NCI-H2171 treated with DMSO at 0.1 percent for 48 hours (cell line): ENCODE measurements at regions not wholly inside any gene's neighbourhood (a gene's known extent, or its start where the extent isn't known, plus 50 kb on each side); places are given as distances from the start of the nearest gene placed in this dataset.
A peak's percentile ranks its signal among the peaks of the same experiment; 100 is the strongest.

Experiments used
- DNase-seq: peaks from one replicate; lab custom pipeline; 2025; lab: John Stamatoyannopoulos, UW

GRCh38 chr11:115724666-115725065, 220.5 kb upstream of the CADM1 start:
- no peak for DNase-seq

DNA sequence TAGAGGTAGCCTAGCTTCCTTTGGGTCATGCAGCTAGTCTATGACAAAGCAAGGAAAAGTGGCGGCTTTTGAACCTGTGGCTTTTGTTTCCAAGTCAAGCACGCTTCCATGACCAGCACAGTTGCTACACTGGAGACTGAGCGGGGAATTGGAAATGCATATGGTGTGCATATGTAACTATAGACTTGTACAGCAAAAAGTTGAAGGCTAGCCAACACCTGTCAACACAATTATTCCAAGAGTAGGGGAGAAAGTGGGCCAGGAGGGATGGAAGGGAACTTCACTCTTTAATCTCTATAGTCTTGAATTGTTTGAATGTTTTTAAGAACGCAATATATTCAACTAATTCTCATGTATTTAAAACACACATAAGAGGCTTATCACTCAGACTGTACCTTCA, 218.5 kb upstream of the CADM1 start:
- peak; percentile 79 for DNase-seq

DNA sequence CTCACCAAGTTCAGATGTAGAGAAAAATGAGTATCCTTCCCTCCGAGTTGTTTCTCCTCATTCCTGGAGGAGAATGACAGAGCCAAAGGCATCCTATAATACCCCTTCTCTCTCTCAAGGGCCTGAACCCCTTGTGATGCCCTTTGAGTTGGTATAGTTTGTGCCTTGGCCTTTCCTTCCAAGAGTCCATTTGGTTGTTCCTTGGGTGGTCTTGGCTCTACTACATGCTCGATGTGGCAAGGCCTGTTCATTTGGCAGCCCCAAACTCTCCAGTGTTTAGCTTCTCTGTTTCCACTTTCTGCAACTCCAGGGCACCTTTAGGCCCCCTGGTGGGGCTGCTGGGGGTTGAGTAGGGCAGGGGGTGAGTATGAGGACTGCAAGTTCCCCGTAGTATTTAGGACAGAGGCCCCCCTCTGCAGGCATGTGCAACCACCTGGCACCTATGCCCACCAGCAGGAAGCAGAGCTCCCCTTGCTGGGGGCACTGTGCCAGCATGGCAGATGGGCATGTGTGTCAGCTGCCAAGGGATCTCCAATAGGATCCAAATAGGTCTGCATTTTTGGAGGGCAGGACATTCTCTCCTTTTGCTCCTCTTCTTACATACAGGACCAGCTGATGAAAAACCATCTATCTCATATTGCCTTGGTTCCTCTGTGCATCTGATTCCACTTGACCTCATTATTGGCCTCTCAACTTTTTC, 217.2 kb upstream of the CADM1 start:
- peak; percentile 84 for DNase-seq

DNA sequence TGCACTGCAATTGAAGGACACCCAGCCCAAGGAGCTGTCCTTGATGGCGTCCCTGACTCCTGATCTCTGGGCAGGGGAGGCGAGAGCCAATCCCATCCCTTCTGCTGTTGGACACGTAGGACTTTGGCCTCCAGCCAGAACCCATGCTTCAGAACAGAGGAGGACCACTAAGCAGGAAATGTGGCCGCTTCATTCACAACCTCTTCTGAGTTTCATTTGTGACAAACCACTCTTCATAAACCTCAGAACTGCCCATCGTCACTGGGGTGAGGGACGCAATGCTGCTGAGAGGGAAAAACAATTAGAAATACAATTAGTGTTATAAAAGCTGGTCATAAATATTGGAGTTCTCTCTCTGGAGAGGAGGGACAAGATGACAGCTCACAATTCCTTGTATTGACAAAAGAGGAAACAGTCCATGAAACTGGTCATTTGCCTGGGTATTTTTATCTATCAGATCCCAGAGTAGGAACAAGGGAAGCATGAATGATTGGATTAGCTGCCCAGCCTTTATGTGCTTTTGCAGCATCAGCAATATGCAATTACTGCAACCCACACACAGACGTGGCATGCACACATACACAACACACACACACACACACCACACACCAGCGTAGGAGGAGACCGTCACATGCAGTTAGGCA, 216.5 kb upstream of the CADM1 start:
- no peak for DNase-seq

GRCh38 chr11:115718945-115719344, 214.7 kb upstream of the CADM1 start:
- no peak for DNase-seq

DNA sequence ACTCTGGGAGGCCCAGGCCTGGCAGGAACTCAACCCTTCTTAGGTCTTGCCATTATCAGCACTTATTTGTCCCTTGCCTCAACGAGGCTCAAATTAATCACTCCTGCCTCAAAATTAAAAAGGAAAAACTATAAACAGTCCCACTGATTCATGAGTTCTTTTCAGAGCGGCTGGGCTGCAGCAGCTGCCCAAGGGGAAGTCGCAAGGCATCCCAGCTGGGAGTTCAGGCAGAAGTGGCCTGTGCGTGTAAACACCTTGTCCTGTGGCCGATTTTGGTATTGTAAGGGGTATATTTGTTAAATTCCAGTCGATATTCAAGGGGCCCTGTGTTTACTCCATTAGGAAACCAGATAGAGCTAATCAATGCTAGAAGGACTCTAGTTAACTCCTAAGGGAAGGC, 213.9 kb upstream of the CADM1 start:
- DNase-seq: no peak

DNA sequence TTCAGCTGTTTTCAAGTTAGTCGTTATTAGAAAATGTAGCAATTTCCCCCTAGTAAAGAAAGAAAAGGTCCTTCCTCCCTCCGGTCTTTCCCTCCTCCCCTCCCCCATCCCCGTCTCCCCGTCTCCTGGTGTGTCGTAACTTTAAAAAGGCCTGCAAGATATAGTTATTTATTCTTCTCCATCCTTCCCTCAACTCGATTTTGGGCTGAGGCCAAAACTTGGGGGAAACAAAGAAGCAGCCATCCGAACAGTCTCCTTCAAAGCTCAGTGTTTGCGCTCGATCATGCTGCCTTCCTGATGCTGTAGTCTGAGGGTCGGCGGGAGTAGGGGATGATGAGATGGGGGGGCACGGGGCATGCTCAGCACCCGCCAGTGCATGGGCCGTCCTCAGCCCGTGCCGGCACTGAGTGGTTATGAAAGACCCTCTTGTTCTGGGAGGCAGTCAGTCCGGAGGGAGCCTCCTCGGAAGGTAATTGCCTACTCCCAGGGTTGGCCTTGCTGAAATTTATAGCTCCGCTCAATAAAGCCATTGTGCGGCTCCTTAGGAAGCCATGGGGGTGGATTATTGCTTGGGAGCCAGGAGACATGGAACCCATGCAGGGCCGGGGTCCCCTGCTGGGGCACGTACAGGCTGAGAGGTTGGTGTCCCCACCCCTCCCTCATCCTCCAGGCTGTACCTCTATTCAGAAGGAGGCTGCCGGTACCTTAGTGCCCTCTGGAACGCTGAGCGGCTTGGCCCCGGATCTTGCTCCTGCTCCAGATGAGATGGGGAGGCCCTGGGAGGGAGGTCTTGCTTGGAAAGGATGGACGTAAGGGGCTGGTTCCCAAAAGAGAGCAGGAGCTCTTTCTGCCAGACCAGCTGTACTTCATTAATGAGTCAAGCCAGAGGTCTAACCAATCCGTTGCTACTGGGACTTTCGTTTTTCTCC, 212.7 kb upstream of the CADM1 start:
- no peak for DNase-seq

- DNase-seq: no peak
Measured at GRCh38 chr11:115716080-115716479, 211.9 kb upstream of the CADM1 start.

DNA sequence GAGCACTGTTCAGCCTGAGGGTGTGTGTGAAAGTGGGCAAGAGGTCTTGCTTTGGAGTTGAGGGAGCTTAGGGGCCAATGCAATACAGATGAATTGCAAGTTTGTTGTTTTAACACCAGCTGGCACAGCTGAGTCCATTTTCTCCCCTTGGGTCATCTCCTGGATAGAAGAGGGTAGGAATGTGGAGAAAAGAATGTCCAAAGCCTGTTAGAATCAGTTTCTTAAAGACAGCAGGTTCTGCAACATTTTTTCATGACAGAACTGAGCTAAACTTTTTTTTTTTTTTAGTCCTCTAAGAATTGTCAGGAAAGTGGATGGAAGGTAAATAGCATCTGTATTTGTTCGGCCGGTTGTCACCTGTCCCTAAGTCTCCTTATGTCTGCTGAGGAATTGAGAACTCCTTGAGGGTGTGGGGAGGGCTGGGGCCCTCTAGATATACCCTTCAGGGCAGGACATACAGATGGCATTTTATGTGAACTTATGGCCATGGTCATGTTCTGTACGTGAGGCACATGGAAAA, 211.1 kb upstream of the CADM1 start:
- no peak for DNase-seq

GRCh38 chr11:115712296-115712695, 208.1 kb upstream of the CADM1 start:
- DNase-seq: no peak

GRCh38 chr11:115710980-115711379, 206.8 kb upstream of the CADM1 start:
- DNase-seq: peak; percentile 69

DNA sequence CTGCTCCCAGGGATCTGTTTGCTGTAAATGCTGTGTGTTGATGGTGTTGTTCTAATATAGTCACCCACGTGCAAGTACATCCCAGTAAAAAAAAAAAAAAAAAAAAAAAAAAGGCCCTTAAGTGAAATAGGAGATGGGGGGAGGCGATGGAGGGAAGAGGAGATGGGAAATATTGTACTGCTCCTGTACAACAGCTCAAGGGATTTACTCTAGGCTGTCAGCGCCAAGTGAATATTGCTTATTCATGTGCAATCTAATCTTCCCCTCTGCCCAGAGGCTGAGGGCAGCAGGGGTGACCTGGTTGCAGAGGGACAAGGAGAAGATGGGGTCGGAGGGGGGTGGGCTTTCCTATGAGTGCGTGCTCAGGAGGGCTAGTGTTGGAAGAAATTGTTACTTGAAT, 206.2 kb upstream of the CADM1 start:
- DNase-seq: peak; percentile 76

DNA sequence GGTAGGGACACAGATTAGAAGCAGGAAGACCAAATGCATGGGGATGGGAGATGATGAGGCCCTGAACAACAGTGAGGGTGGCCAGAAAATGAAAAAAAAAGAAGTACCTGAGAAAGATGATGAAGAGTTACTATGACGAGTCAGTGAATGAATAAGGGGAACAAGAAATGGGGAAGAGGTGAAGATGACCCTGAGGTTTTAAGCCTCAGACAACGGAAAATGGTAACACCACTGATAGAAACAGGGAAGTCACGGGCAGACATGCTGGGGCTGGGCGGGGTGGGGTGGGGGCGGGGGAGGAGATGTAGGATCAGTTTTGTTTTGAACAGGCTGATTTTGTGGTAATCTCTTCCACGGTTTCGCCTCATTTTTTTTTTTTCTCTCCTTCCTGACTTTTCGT, 205.1 kb upstream of the CADM1 start:
- DNase-seq: no peak

DNA sequence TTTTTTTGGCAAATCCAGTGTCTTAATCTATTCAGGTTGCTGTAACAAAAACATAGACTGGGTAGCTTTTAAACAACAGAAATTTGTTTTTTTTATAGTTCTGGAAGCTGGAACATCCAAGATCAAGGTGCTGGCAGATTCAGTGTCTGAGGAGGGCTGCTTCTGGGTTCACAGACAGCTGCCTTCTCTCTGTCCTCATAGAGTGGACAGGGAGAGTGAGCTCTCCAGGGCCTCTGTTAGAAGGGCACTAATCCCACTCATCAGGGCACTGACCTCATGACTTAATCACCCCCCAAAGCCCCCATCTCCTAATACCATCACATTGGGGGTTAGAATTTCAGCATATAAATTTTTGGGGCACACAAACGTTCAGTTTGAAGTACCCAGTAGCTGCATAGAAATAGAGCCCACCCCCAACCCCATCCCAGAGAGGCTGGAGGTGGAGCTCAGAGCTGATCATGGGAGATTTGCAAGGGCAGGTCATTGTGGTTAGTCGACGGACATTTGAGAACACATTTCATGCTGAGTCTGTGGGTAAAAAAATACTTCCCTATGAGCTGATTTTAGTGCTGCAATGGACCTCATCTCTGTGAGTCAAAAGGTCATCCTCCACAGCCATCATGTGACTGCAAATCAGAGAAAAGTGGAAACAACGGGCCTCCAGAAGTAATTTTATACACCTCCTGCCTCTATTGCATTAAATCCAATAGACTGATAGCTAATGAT, 203.1 kb upstream of the CADM1 start:
- DNase-seq: no peak

GRCh38 chr11:115706626-115707135, 202.5 kb upstream of the CADM1 start:
- DNase-seq: no peak

DNA sequence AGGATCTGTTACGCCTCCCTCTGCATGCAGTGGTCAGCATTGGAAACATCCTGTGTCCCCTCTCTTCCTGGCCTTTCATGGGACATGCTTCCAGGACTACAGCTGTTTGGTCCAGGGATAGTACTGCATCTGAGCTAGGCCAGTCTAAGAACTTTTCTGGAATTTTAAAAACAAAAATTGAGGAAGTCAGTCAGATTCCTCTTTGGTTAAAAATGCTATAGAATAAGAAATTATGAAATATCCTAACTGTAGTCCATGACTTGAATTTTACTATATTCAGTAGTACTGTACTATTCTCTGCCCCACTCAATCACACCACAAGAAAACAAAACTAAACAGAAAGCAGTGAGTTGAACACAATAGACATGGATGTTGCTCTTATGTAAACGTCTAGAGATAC, 201.0 kb upstream of the CADM1 start:
- no peak for DNase-seq

DNA sequence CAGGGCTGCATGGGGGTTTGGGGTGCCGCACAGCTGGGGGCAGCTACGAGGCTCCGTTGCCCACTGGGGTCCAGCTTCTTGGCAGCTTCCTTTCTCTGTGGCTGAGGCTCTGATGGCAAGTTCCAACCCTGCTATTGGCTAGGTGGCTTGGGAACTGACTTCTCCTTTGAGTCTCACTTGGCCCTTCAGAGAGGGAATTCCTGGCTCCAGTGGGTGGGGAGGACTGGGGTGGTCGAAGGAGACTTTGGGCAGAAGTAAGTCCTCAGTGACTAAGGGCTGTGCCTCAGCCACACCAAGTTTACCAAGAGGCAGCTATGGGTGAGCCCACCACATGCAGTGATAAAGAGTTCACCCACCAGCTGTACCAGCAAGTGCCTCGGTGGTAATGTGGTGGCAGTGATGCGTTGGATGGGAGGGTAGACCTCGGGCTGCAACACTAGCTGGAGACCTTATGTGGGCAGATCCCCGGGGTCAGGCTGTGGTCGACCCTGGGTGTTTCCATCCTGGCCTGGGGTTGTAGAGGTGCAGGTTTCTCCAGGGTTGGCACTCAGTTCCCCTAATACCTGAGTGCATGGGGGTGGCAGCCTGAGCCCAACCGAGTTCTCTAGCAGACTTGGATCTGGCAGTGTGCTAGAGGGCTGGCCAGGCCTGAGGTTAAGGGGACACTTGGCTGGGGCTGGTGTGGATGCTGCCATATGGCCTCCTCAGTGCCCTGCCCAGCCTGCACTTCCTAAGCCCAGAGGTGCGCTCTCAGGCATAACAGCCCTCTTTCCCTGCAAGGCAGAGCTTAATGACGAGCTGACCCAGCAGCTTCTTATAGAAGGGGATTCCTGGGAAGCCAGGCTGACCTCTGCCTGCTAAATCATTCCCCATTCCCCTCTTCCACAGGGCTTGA, 197.0 kb upstream of the CADM1 start:
- no peak for DNase-seq

DNA sequence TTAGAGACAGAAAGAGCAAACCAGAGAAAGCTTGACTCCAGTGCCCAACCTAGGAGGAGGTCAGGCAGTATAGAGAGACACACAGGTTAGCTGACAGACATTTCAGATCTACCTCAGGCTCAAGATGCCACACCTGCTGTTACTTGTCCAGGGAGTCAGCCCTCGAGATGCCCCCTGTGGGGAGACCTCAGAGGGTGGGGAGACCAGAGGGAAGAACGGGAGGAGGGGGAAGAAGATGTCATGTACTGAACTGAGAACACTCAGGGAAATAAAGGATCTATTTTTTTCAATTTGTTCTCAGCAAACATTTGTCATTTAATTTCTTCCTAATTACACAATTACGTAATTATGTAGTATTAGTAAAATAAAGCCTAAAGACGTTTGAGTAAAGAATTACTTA, 196.3 kb upstream of the CADM1 start:
- no peak for DNase-seq

DNA sequence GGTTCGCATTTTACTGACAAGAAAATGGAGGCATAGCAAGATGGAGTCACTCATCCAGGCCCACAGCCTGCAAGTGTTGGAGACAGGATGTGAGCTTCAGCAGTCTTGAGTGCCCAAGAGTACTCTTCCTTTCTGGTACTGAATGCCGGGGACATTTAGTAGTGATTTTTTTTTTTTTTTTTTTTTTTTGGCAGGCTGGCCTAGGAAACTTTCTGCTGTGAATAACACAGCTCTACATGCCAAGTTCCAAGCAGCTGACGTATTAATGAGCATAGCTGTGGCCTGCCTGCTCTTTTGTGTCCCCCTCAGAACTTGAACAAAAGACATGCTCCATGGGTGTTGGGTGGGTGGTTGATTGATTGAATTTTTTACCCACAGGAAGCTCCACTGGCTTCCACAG, 195.5 kb upstream of the CADM1 start:
- DNase-seq: no peak

DNA sequence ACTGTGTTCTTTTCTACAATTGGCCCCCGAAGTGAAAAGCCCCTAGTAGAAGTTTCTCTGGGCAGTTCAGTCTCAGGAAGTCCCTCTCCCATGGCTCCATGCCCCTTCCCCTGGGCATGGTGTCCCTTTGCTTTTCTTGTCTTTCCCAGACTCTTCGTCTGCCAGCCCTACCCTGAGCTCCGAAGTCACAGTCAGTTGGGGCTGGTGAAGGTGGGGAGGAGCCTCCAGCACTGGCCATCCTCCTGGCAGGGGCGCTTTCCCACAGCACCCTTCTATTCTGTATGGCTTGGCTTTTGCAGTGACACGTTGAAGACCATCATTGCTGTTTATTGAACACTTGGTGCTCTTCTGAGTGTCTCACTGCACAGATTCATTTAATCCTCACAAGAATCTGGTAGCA, 195.1 kb upstream of the CADM1 start:
- no peak for DNase-seq

GRCh38 chr11:115698243-115698642, 194.0 kb upstream of the CADM1 start:
- no peak for DNase-seq
